ENCODE measurements at regions not wholly inside any gene's neighbourhood (a gene's known extent, or its start where the extent isn't known, plus 50 kb on each side); places are given as distances from the start of the nearest gene placed in this dataset.

GRCh38 chr5:164179406-164179805 is 674.0 kb downstream of the MAT2B start:
- H2BK120ac ChIP-seq (ENCODE audit: low read depth, low read length): no peak overlapping the region
- no peak overlapping the region for H3K23ac ChIP-seq (ENCODE audit: low read length in 2 of 2)
- no peak overlapping the region for H4K91ac ChIP-seq (ENCODE audit: low read length)
- H3K9me3 ChIP-seq (ENCODE audit: control insufficient read depth, low read length): no peaks in the 10 kb centered on the region
- no peak overlapping the region for H3K18ac ChIP-seq (ENCODE audit: low read depth in 1 of 2, low read length in 2 of 2)
- H3K27ac ChIP-seq (ENCODE audit: low read length, poor library complexity, severe bottlenecking): no peak overlapping the region
- H2BK5ac ChIP-seq (ENCODE audit: low read depth, low read length, poor library complexity, severe bottlenecking): no peak overlapping the region
- WGBS: no CpG with 5 or more reads among the region's 2 CpGs
- no peak overlapping the region for H2BK15ac ChIP-seq (ENCODE audit: low read depth, poor library complexity, severe bottlenecking)
- no peak overlapping the region for H3K9ac ChIP-seq (ENCODE audit: low read length)
- no peak overlapping the region for H3K14ac ChIP-seq (ENCODE audit: low read length in 2 of 2)
- no peaks in the 10 kb centered on the region for H3K79me1 ChIP-seq (replicated peaks; ENCODE audit: low read length, poor library complexity, severe bottlenecking)
- H3K4me3 ChIP-seq (ENCODE audit: insufficient read depth in 1 of 2, low read depth in 1 of 2, low read length in 2 of 2): no peak overlapping the region
- H2AFZ ChIP-seq (ENCODE audit: low read depth, low read length): no peak overlapping the region
- no peak overlapping the region for H3K4ac ChIP-seq (ENCODE audit: low read depth in 1 of 2, low read length in 2 of 2)
- no peaks in the 10 kb centered on the region for H3K4me1 ChIP-seq (ENCODE audit: control insufficient read depth, insufficient read depth, low read depth, low read length)
- no peak overlapping the region for H2BK12ac ChIP-seq (ENCODE audit: low read length in 2 of 2)
- no peaks in the 10 kb centered on the region for H3K36me3 ChIP-seq (ENCODE audit: control insufficient read depth in 1 of 2, insufficient read depth in 2 of 2, low read depth in 1 of 2, low read length in 2 of 2)
- H3K27me3 ChIP-seq (ENCODE audit: control insufficient read depth in 1 of 2, insufficient read depth in 1 of 2, low read length in 2 of 2): no peaks in the 10 kb centered on the region
- no peak overlapping the region for H2AK5ac ChIP-seq (ENCODE audit: low read length, severe bottlenecking)
- no peak overlapping the region for H3K4me2 ChIP-seq (ENCODE audit: low read length, poor library complexity, severe bottlenecking)
- no peak for DNase-seq
- no peak overlapping the region for H4K8ac ChIP-seq (ENCODE audit: low read length)

- no peak overlapping the region for H4K91ac ChIP-seq (ENCODE audit: low read length)
- no peak overlapping the region for H2BK15ac ChIP-seq (ENCODE audit: low read depth, poor library complexity, severe bottlenecking)
- H3K36me3 ChIP-seq (ENCODE audit: control insufficient read depth in 1 of 2, insufficient read depth in 2 of 2, low read depth in 1 of 2, low read length in 2 of 2): no peaks in the 10 kb centered on the region
- no peak overlapping the region for H3K4me2 ChIP-seq (ENCODE audit: low read length, poor library complexity, severe bottlenecking)
- no peak overlapping the region for H3K23ac ChIP-seq (ENCODE audit: low read length in 2 of 2)
- no peak overlapping the region for H4K8ac ChIP-seq (ENCODE audit: low read length)
- no peak overlapping the region for H3K9ac ChIP-seq (ENCODE audit: low read length)
- no peak overlapping the region for H3K14ac ChIP-seq (ENCODE audit: low read length in 2 of 2)
- no peaks in the 10 kb centered on the region for H3K4me1 ChIP-seq (ENCODE audit: control insufficient read depth, insufficient read depth, low read depth, low read length)
- no peaks in the 10 kb centered on the region for H3K79me1 ChIP-seq (replicated peaks; ENCODE audit: low read length, poor library complexity, severe bottlenecking)
- H3K27ac ChIP-seq (ENCODE audit: low read length, poor library complexity, severe bottlenecking): no peak overlapping the region
- H2BK5ac ChIP-seq (ENCODE audit: low read depth, low read length, poor library complexity, severe bottlenecking): no peak overlapping the region
- H3K4ac ChIP-seq (ENCODE audit: low read depth in 1 of 2, low read length in 2 of 2): no peak overlapping the region
- DNase-seq: no peak
- no peak overlapping the region for H3K4me3 ChIP-seq (ENCODE audit: insufficient read depth in 1 of 2, low read depth in 1 of 2, low read length in 2 of 2)
- no peaks in the 10 kb centered on the region for H3K27me3 ChIP-seq (ENCODE audit: control insufficient read depth in 1 of 2, insufficient read depth in 1 of 2, low read length in 2 of 2)
- H3K9me3 ChIP-seq (ENCODE audit: control insufficient read depth, low read length): no peaks in the 10 kb centered on the region
- H2AFZ ChIP-seq (ENCODE audit: low read depth, low read length): no peak overlapping the region
- WGBS: 98% methylated on average over 1 of the region's 1 CpG
- H2AK5ac ChIP-seq (ENCODE audit: low read length, severe bottlenecking): no peak overlapping the region
- H3K18ac ChIP-seq (ENCODE audit: low read depth in 1 of 2, low read length in 2 of 2): no peak overlapping the region
- no peak overlapping the region for H2BK120ac ChIP-seq (ENCODE audit: low read depth, low read length)
- H2BK12ac ChIP-seq (ENCODE audit: low read length in 2 of 2): no peak overlapping the region
Observed at GRCh38 chr5:164181604-164182003, 676.2 kb downstream of the MAT2B start.

GRCh38 chr5:164184158-164184557 is 678.7 kb downstream of the MAT2B start:
- no peak overlapping the region for H3K4me2 ChIP-seq (ENCODE audit: low read length, poor library complexity, severe bottlenecking)
- H3K9ac ChIP-seq (ENCODE audit: low read length): no peak overlapping the region

GRCh38 chr5:164185000-164185399 is 679.6 kb downstream of the MAT2B start:
- no peaks in the 10 kb centered on the region for H3K27me3 ChIP-seq (ENCODE audit: control insufficient read depth in 1 of 2, insufficient read depth in 1 of 2, low read length in 2 of 2)
- H3K9ac ChIP-seq (ENCODE audit: low read length): no peak overlapping the region
- H2BK120ac ChIP-seq (ENCODE audit: low read depth, low read length): no peak overlapping the region
- H3K4me3 ChIP-seq (ENCODE audit: insufficient read depth in 1 of 2, low read depth in 1 of 2, low read length in 2 of 2): no peak overlapping the region
- DNase-seq: no peak
- H3K4me2 ChIP-seq (ENCODE audit: low read length, poor library complexity, severe bottlenecking): no peak overlapping the region
- no peaks in the 10 kb centered on the region for H3K79me1 ChIP-seq (replicated peaks; ENCODE audit: low read length, poor library complexity, severe bottlenecking)
- no peaks in the 10 kb centered on the region for H3K9me3 ChIP-seq (ENCODE audit: control insufficient read depth, low read length)
- no peak overlapping the region for H2AK5ac ChIP-seq (ENCODE audit: low read length, severe bottlenecking)
- no peak overlapping the region for H2BK15ac ChIP-seq (ENCODE audit: low read depth, poor library complexity, severe bottlenecking)
- H3K4me1 ChIP-seq (ENCODE audit: control insufficient read depth, insufficient read depth, low read depth, low read length): no peaks in the 10 kb centered on the region
- no peak overlapping the region for H3K14ac ChIP-seq (ENCODE audit: low read length in 2 of 2)
- 96% methylated on average over 2 of the region's 5 CpGs for WGBS
- H3K18ac ChIP-seq (ENCODE audit: low read depth in 1 of 2, low read length in 2 of 2): no peak overlapping the region
- H3K27ac ChIP-seq (ENCODE audit: low read length, poor library complexity, severe bottlenecking): no peak overlapping the region
- no peaks in the 10 kb centered on the region for H3K36me3 ChIP-seq (ENCODE audit: control insufficient read depth in 1 of 2, insufficient read depth in 2 of 2, low read depth in 1 of 2, low read length in 2 of 2)
- no peak overlapping the region for H4K91ac ChIP-seq (ENCODE audit: low read length)
- no peak overlapping the region for H3K4ac ChIP-seq (ENCODE audit: low read depth in 1 of 2, low read length in 2 of 2)
- H2AFZ ChIP-seq (ENCODE audit: low read depth, low read length): no peak overlapping the region
- H2BK5ac ChIP-seq (ENCODE audit: low read depth, low read length, poor library complexity, severe bottlenecking): no peak overlapping the region
- no peak overlapping the region for H3K23ac ChIP-seq (ENCODE audit: low read length in 2 of 2)
- no peak overlapping the region for H4K8ac ChIP-seq (ENCODE audit: low read length)
- no peak overlapping the region for H2BK12ac ChIP-seq (ENCODE audit: low read length in 2 of 2)

More at GRCh38 chr5:164184158-164184557, 678.7 kb downstream of the MAT2B start:
- no peak for DNase-seq
- no peak overlapping the region for H2BK5ac ChIP-seq (ENCODE audit: low read depth, low read length, poor library complexity, severe bottlenecking)
- H3K23ac ChIP-seq (ENCODE audit: low read length in 2 of 2): no peak overlapping the region
- H3K36me3 ChIP-seq (ENCODE audit: control insufficient read depth in 1 of 2, insufficient read depth in 2 of 2, low read depth in 1 of 2, low read length in 2 of 2): no peaks in the 10 kb centered on the region
- H3K79me1 ChIP-seq (replicated peaks; ENCODE audit: low read length, poor library complexity, severe bottlenecking): no peaks in the 10 kb centered on the region
- no peaks in the 10 kb centered on the region for H3K4me1 ChIP-seq (ENCODE audit: control insufficient read depth, insufficient read depth, low read depth, low read length)
- no peaks in the 10 kb centered on the region for H3K9me3 ChIP-seq (ENCODE audit: control insufficient read depth, low read length)
- H2BK15ac ChIP-seq (ENCODE audit: low read depth, poor library complexity, severe bottlenecking): no peak overlapping the region
- 77% methylated on average over 2 of the region's 3 CpGs for WGBS
- H3K14ac ChIP-seq (ENCODE audit: low read length in 2 of 2): no peak overlapping the region
- H3K27me3 ChIP-seq (ENCODE audit: control insufficient read depth in 1 of 2, insufficient read depth in 1 of 2, low read length in 2 of 2): no peaks in the 10 kb centered on the region
- H4K8ac ChIP-seq (ENCODE audit: low read length): no peak overlapping the region
- no peak overlapping the region for H2AFZ ChIP-seq (ENCODE audit: low read depth, low read length)
- H2BK120ac ChIP-seq (ENCODE audit: low read depth, low read length): no peak overlapping the region
- H2AK5ac ChIP-seq (ENCODE audit: low read length, severe bottlenecking): no peak overlapping the region
- H3K27ac ChIP-seq (ENCODE audit: low read length, poor library complexity, severe bottlenecking): no peak overlapping the region
- H4K91ac ChIP-seq (ENCODE audit: low read length): no peak overlapping the region
- no peak overlapping the region for H2BK12ac ChIP-seq (ENCODE audit: low read length in 2 of 2)
- no peak overlapping the region for H3K4me3 ChIP-seq (ENCODE audit: insufficient read depth in 1 of 2, low read depth in 1 of 2, low read length in 2 of 2)
- H3K4ac ChIP-seq (ENCODE audit: low read depth in 1 of 2, low read length in 2 of 2): no peak overlapping the region
- no peak overlapping the region for H3K18ac ChIP-seq (ENCODE audit: low read depth in 1 of 2, low read length in 2 of 2)
